ENCODE measurements at regions not wholly inside any gene's neighbourhood (a gene's known extent, or its start where the extent isn't known, plus 50 kb on each side); places are given as distances from the start of the nearest gene placed in this dataset.
"Not testable (repeated sequence)": the region's sequence is repeated elsewhere in the genome, so short reads cannot be mapped to it uniquely, and the experiment has no call there.

- TF ChIP-seq CTCF (CRISPR knock-in tag; IDR thresholded peaks at IDR 0.05); KDM1A (CRISPR knock-in tag; IDR thresholded peaks at IDR 0.05); NCOR1 (IDR thresholded peaks at IDR 0.05; ENCODE audit: borderline replicate concordance, low read length); SMC3 (IDR thresholded peaks at IDR 0.05; ENCODE audit: low read length); AKAP8 (CRISPR knock-in tag; IDR thresholded peaks at IDR 0.05); POLR2AphosphoS5 (IDR thresholded peaks at IDR 0.05; ENCODE audit: low read depth, low read length); GATAD2A (CRISPR knock-in tag; IDR thresholded peaks at IDR 0.05); ZZZ3 (CRISPR knock-in tag; IDR thresholded peaks at IDR 0.05; ENCODE audit: borderline replicate concordance); SIN3A (IDR thresholded peaks at IDR 0.05; ENCODE audit: borderline replicate concordance, low read depth, low read length); ZNF143 (CRISPR knock-in tag; IDR thresholded peaks at IDR 0.05): not testable (repeated sequence)
Measured at GRCh38 chr6:58351619-58352018, 1034.2 kb downstream of the PRIM2 start.

All from HepG2 (cell line).